ENCODE measurements at regions not wholly inside any gene's neighbourhood (a gene's known extent, or its start where the extent isn't known, plus 50 kb on each side); places are given as distances from the start of the nearest gene placed in this dataset.
A peak's percentile ranks its signal among the peaks of the same experiment; 100 is the strongest.
"Not testable (repeated sequence)": the region's sequence is repeated elsewhere in the genome, so short reads cannot be mapped to it uniquely, and the experiment has no call there.

DNA sequence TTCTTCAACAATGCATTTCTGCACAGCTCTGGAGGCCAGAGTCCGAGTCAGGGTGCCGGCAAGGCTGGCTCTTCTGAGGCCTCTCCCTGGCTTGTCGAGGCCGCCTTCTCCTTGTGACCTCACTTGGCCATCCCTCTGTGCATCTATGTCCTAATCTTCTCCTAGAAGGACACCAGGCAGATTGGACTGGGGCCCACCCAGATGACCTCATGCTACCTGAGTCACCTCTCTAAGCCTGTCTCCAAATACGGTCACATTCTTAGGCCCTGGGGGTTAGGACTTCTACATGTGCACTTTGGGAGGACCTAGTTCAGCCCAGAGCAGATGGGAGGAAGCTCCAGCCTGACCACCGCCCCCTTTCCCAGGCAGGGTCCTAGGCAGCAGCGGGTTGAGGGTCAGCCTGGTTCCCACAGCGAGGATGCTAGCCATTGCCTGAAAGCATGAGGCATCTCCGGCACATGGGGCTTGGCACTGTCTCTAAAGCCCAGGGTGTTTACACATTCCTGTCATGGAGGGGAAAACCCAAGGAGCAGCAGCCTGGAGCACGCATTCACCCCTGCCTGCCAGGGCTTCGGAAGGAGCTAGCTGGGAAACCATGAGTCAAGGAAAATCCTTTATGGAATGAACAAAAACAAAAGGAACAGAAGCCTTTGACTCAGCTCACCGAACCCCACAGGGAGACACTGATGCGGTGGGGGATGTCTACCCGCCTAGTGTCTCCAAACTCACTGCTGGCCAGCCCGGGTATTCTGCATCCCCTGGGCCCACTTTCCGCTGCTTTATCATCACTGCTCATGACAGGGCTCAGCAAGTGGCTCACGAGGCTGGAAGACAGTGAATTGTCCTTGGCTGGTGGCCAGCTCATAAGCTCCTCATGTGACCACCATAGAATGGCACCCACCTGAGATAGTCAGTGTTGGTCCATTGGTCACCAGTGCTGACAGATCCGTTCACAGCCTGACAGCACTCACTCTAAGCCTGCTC, 140.2 kb upstream of the ZNF469 start:
- H3K4ac ChIP-seq (ENCODE audit: low read depth, low read length); H3K79me2 ChIP-seq (ENCODE audit: control insufficient read depth, insufficient read depth, low read length); H3K56ac ChIP-seq (ENCODE audit: low read length); H2BK15ac ChIP-seq (replicated peaks; ENCODE audit: low read depth); H3K27me3 ChIP-seq (ENCODE audit: insufficient read depth, low read length, poor library complexity); H3K18ac ChIP-seq (ENCODE audit: low read length); H4K8ac ChIP-seq (ENCODE audit: low read depth, low read length); H2AK5ac ChIP-seq (ENCODE audit: low read length); H3K36me3 ChIP-seq (ENCODE audit: control insufficient read depth, insufficient read depth, low read length); H3K4me3 ChIP-seq (ENCODE audit: low read length); H3K23ac ChIP-seq (ENCODE audit: low read length); H3K4me2 ChIP-seq (ENCODE audit: low read length); H3K79me1 ChIP-seq (ENCODE audit: low read length); H3K9ac ChIP-seq (ENCODE audit: low read length); H2BK5ac ChIP-seq (ENCODE audit: low read length); H3K4me1 ChIP-seq (ENCODE audit: control insufficient read depth, low read depth, low read length); H4K5ac ChIP-seq (ENCODE audit: low read length); H2BK120ac ChIP-seq (ENCODE audit: low read depth, low read length); H3K27ac ChIP-seq (ENCODE audit: low read depth, low read length): not testable (repeated sequence)
- WGBS (ENCODE audit: extremely low coverage, insufficient coverage, low lambda C conversion rate), result no CpG with 5 or more reads among the region's 18 CpGs
- DNase-seq, result peak; percentile 16

DNA sequence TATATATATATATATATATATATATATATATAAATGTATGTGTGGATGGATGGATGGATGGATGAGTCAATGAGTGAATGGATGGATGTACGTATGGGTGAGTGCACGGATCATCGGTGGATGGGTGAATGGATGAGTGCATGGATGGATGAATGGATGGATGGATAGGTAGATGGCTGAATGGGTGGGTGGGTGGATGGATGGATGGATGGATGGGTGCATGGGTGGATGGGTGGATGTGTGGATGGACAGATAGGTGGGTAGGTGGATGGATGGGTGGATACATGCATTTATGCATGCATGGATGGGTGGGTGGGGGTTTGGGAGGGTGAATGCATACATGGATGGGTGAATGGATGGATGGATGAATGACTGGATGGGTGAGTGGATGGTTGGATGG, 138.8 kb upstream of the ZNF469 start:
- not testable (repeated sequence) for H3K79me2 ChIP-seq (ENCODE audit: control insufficient read depth, insufficient read depth, low read length); DNase-seq; H3K27me3 ChIP-seq (ENCODE audit: insufficient read depth, low read length, poor library complexity); H3K4me3 ChIP-seq (ENCODE audit: low read length); H3K18ac ChIP-seq (ENCODE audit: low read length); H4K5ac ChIP-seq (ENCODE audit: low read length); H3K4ac ChIP-seq (ENCODE audit: low read depth, low read length); H3K9ac ChIP-seq (ENCODE audit: low read length); H3K4me2 ChIP-seq (ENCODE audit: low read length); H3K36me3 ChIP-seq (ENCODE audit: control insufficient read depth, insufficient read depth, low read length); H3K56ac ChIP-seq (ENCODE audit: low read length); H2BK15ac ChIP-seq (replicated peaks; ENCODE audit: low read depth); H3K27ac ChIP-seq (ENCODE audit: low read depth, low read length); H3K23ac ChIP-seq (ENCODE audit: low read length); H2AK5ac ChIP-seq (ENCODE audit: low read length); H3K79me1 ChIP-seq (ENCODE audit: low read length); H2BK5ac ChIP-seq (ENCODE audit: low read length); H4K8ac ChIP-seq (ENCODE audit: low read depth, low read length); H3K4me1 ChIP-seq (ENCODE audit: control insufficient read depth, low read depth, low read length); H2BK120ac ChIP-seq (ENCODE audit: low read depth, low read length)
- no CpG with 5 or more reads among the region's 3 CpGs for WGBS (ENCODE audit: extremely low coverage, insufficient coverage, low lambda C conversion rate)

DNA sequence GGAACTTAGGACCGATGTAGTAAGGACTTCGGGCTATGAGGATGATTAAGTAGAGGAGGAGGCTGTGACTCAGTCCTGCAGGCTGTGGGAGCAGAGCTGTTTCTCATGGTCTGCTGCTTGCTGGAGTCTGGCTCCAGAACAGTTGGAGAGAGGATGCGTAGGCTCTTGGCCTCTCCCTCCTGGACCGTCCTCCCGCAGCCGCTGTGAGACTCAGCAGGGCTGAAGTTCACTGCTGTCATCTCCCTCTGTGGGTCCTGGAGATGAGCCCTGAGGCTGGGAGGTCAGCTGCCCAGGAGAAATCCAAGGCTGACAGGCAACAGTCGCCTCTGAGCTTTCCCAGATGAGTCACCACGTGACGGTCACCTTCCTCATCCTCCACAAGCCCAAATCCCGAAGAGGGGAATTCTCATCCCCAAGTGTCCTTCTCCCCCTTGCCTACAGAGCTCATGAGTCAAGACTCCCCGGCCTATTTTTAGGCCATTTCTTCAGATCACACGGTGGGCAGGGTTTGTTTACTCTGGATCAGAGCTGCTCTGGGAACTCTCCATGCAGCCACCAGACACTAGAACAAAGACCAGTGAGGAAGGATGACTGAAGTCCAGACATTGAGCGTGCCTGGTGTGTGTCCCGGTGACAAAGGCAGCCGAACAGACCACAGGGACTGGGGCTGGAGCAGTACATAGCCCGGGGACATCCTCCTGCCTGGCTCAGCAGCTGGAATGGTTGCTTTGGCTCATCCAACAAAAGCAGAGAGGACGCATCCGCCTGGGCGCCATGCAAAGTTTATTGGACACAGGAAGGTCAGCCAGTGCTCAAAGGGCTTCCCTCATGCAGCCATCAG, 137.3 kb upstream of the ZNF469 start:
- not testable (repeated sequence) for H3K4ac ChIP-seq (ENCODE audit: low read depth, low read length); H2BK5ac ChIP-seq (ENCODE audit: low read length); H3K9ac ChIP-seq (ENCODE audit: low read length); H3K18ac ChIP-seq (ENCODE audit: low read length); H2BK15ac ChIP-seq (replicated peaks; ENCODE audit: low read depth); H3K4me3 ChIP-seq (ENCODE audit: low read length); H2AK5ac ChIP-seq (ENCODE audit: low read length); H3K4me1 ChIP-seq (ENCODE audit: control insufficient read depth, low read depth, low read length); H4K8ac ChIP-seq (ENCODE audit: low read depth, low read length); H3K27me3 ChIP-seq (ENCODE audit: insufficient read depth, low read length, poor library complexity); H3K36me3 ChIP-seq (ENCODE audit: control insufficient read depth, insufficient read depth, low read length); DNase-seq; H3K79me2 ChIP-seq (ENCODE audit: control insufficient read depth, insufficient read depth, low read length); H3K23ac ChIP-seq (ENCODE audit: low read length); H4K5ac ChIP-seq (ENCODE audit: low read length); H3K79me1 ChIP-seq (ENCODE audit: low read length); H3K56ac ChIP-seq (ENCODE audit: low read length); H3K27ac ChIP-seq (ENCODE audit: low read depth, low read length); H2BK120ac ChIP-seq (ENCODE audit: low read depth, low read length); H3K4me2 ChIP-seq (ENCODE audit: low read length)
- no CpG with 5 or more reads among the region's 19 CpGs for WGBS (ENCODE audit: extremely low coverage, insufficient coverage, low lambda C conversion rate)

DNA sequence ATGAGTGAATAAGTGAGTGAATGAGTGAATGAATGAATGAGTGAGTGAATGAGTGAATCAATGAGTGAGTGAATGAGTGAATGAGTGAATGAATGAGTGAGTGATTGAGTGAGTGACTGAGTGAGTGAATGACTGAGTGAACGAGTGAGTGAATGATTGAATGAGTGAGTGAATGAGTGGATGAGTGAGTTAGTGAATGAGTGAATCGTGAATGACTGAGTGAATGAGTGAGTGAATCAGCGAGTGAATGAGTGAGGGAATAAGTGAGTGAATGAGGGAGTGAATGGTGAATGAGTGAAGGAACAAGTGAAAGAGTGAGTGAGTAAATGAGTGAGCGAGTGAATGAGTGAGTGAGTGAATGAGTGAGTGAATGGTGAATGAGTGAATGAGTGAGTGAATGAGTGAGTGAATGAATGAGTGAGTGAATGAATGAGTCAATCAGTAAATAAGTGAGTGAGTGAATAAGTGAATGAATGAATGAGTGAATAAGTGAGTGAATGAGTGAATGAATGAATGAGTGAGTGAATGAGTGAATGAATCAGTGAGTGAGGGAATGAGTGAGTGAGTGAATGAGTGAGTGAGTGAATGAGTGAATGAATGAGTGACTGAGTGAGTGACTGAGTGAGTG, 135.7 kb upstream of the ZNF469 start:
- not testable (repeated sequence) for H3K79me2 ChIP-seq (ENCODE audit: control insufficient read depth, insufficient read depth, low read length); DNase-seq; H3K4me2 ChIP-seq (ENCODE audit: low read length); H3K79me1 ChIP-seq (ENCODE audit: low read length); H3K4me3 ChIP-seq (ENCODE audit: low read length); H2BK15ac ChIP-seq (replicated peaks; ENCODE audit: low read depth); H2BK120ac ChIP-seq (ENCODE audit: low read depth, low read length); H3K18ac ChIP-seq (ENCODE audit: low read length); H3K9ac ChIP-seq (ENCODE audit: low read length); H2BK5ac ChIP-seq (ENCODE audit: low read length); H3K27me3 ChIP-seq (ENCODE audit: insufficient read depth, low read length, poor library complexity); H4K5ac ChIP-seq (ENCODE audit: low read length); H3K23ac ChIP-seq (ENCODE audit: low read length); H4K8ac ChIP-seq (ENCODE audit: low read depth, low read length); H3K36me3 ChIP-seq (ENCODE audit: control insufficient read depth, insufficient read depth, low read length); H3K27ac ChIP-seq (ENCODE audit: low read depth, low read length); H2AK5ac ChIP-seq (ENCODE audit: low read length); H3K4me1 ChIP-seq (ENCODE audit: control insufficient read depth, low read depth, low read length); H3K56ac ChIP-seq (ENCODE audit: low read length); H3K4ac ChIP-seq (ENCODE audit: low read depth, low read length)
- WGBS (ENCODE audit: extremely low coverage, insufficient coverage, low lambda C conversion rate), result 100% methylated on average over 3 of the region's 4 CpGs

DNA sequence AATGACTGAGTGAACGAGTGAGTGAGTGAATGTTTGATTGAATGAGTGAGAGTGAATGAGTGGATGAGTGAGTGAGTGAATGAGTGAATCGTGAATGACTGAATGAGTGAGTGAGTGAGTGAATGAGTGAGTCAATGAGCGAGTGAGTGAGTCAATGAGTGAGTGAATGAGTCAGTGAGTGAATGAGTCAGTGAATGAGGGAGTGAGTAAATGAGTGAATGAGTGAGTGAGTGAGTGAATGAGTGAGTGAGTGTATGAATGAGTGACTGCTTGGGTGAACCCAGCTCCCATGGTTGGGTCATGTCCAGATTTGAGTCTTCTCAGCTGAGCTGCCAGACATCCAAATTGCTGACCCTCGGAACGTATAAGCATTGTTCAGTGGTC, 135.2 kb upstream of the ZNF469 start:
- H3K23ac ChIP-seq (ENCODE audit: low read length); H3K79me1 ChIP-seq (ENCODE audit: low read length); H3K4me2 ChIP-seq (ENCODE audit: low read length); H3K4me3 ChIP-seq (ENCODE audit: low read length); H2BK15ac ChIP-seq (replicated peaks; ENCODE audit: low read depth); H3K18ac ChIP-seq (ENCODE audit: low read length); H3K27ac ChIP-seq (ENCODE audit: low read depth, low read length); H3K4me1 ChIP-seq (ENCODE audit: control insufficient read depth, low read depth, low read length); H3K27me3 ChIP-seq (ENCODE audit: insufficient read depth, low read length, poor library complexity); DNase-seq; H2BK5ac ChIP-seq (ENCODE audit: low read length); H3K56ac ChIP-seq (ENCODE audit: low read length); H4K5ac ChIP-seq (ENCODE audit: low read length); H2BK120ac ChIP-seq (ENCODE audit: low read depth, low read length); H3K9ac ChIP-seq (ENCODE audit: low read length); H3K4ac ChIP-seq (ENCODE audit: low read depth, low read length); H3K79me2 ChIP-seq (ENCODE audit: control insufficient read depth, insufficient read depth, low read length); H2AK5ac ChIP-seq (ENCODE audit: low read length); H4K8ac ChIP-seq (ENCODE audit: low read depth, low read length); H3K36me3 ChIP-seq (ENCODE audit: control insufficient read depth, insufficient read depth, low read length): not testable (repeated sequence)
- WGBS (ENCODE audit: extremely low coverage, insufficient coverage, low lambda C conversion rate), result 100% methylated on average over 1 of the region's 5 CpGs
